ENCODE measurements at regions not wholly inside any gene's neighbourhood (a gene's known extent, or its start where the extent isn't known, plus 50 kb on each side); places are given as distances from the start of the nearest gene placed in this dataset.

DNA sequence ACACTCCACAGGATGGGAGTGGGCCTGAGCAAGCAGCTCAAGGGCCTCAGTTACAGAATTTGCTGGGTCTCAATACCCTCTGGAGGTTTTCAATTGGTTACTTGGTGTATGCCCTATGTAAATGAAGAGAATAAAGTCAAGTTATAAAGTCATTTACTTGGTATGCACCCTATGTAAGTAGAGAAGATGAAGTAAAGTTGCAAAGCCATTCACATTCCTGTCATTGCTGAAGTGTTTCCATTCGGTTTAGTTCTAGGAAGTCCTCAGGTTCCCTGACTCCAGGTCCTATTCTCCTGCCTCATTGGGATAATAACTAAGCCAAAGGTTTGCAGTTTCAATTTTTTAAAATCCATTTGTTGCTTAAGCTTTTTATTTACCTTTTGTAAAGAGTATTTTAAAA is 272.6 kb upstream of the NPSR1 start:
- Histone ChIP-seq H3K27me3 (ENCODE audit: insufficient read depth, low read length, poor library complexity, severe bottlenecking) (no peaks in the 10 kb centered on the region), H3K4me2 (ENCODE audit: low read depth, low read length, poor library complexity, severe bottlenecking) (no peak overlapping the region), H3K9me2 (replicated peaks; ENCODE audit: low read depth, low read length) (no peaks in the 10 kb centered on the region), H2AFZ (ENCODE audit: low read length) (no peak overlapping the region), H3K9me3 (ENCODE audit: insufficient read depth, low read depth, low read length) (no peaks in the 10 kb centered on the region; the same call in 1 of the 2 replicates), H3K4me1 (ENCODE audit: insufficient read depth, low read length, poor library complexity, severe bottlenecking) (no peaks in the 10 kb centered on the region), H3F3A (ENCODE audit: low read depth) (no peaks in the 10 kb centered on the region), H3K9ac (ENCODE audit: low read depth, low read length, poor library complexity, severe bottlenecking) (no peak overlapping the region), H3K79me2 (ENCODE audit: insufficient read depth, low read length) (no peaks in the 10 kb centered on the region), H3K4me3 (ENCODE audit: low read length, poor library complexity, severe bottlenecking) (no peak overlapping the region), H3K36me3 (ENCODE audit: insufficient read depth, low read length) (no peaks in the 10 kb centered on the region), H4K20me1 (ENCODE audit: insufficient read depth, low read length, poor library complexity, severe bottlenecking) (no peaks in the 10 kb centered on the region)
- no peak for TF ChIP-seq CTCF (conservative IDR thresholded peaks at IDR 0.05; ENCODE audit: low read length)
- no peak for TF ChIP-seq EZH2phosphoT487 (IDR thresholded peaks at IDR 0.05; ENCODE audit: borderline replicate concordance)

GRCh38 chr7:34389332-34390078 is 268.5 kb upstream of the NPSR1 start:
- TF ChIP-seq EZH2phosphoT487 (IDR thresholded peaks at IDR 0.05; ENCODE audit: borderline replicate concordance) (no peak), CTCF (conservative IDR thresholded peaks at IDR 0.05; ENCODE audit: low read length) (no peak)
- no peaks in the 10 kb centered on the region for H4K20me1 ChIP-seq (ENCODE audit: insufficient read depth, low read length, poor library complexity, severe bottlenecking)

DNA sequence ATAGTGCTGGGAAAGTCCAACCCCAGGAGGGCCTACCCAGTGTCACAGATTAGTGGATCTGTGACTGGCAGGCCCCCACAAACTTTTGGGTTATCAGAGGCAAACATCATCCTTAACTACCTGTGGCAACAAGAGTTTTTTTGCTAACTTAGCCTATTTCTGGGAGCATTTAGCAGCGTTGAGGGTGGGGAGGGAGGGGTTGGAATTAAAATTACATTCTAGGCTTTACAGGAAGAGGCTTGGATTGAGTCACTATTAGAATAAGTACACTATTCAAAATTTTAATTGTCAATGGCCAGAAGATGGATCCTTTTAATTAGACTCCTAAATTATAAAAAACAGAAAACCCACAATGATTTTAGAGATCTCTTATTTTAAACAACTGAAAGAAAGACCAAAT is 267.9 kb upstream of the NPSR1 start:
- Histone ChIP-seq H2AFZ (ENCODE audit: low read length) (no peak overlapping the region), H3K9ac (ENCODE audit: low read depth, low read length, poor library complexity, severe bottlenecking) (no peak overlapping the region), H3K9me3 (ENCODE audit: insufficient read depth, low read depth, low read length) (no peaks in the 10 kb centered on the region)

More at GRCh38 chr7:34389332-34390078, 268.5 kb upstream of the NPSR1 start:
- Histone ChIP-seq H2AFZ (ENCODE audit: low read length) (no peak overlapping the region), H3K79me2 (ENCODE audit: insufficient read depth, low read length) (no peaks in the 10 kb centered on the region), H3K27me3 (ENCODE audit: insufficient read depth, low read length, poor library complexity, severe bottlenecking) (no peaks in the 10 kb centered on the region), H3K9me3 (ENCODE audit: insufficient read depth, low read depth, low read length) (no peaks in the 10 kb centered on the region), H3K9me2 (replicated peaks; ENCODE audit: low read depth, low read length) (no peaks in the 10 kb centered on the region), H3K4me1 (ENCODE audit: insufficient read depth, low read length, poor library complexity, severe bottlenecking) (no peaks in the 10 kb centered on the region), H3K9ac (ENCODE audit: low read depth, low read length, poor library complexity, severe bottlenecking) (no peak overlapping the region), H3F3A (ENCODE audit: low read depth) (no peaks in the 10 kb centered on the region), H3K36me3 (ENCODE audit: insufficient read depth, low read length) (no peaks in the 10 kb centered on the region), H3K4me3 (ENCODE audit: low read length, poor library complexity, severe bottlenecking) (no peak overlapping the region), H3K4me2 (ENCODE audit: low read depth, low read length, poor library complexity, severe bottlenecking) (no peak overlapping the region)

More for the DNA sequence above, 267.9 kb upstream of the NPSR1 start:
- Histone ChIP-seq H3F3A (ENCODE audit: low read depth) (no peaks in the 10 kb centered on the region), H3K4me1 (ENCODE audit: insufficient read depth, low read length, poor library complexity, severe bottlenecking) (no peaks in the 10 kb centered on the region), H3K36me3 (ENCODE audit: insufficient read depth, low read length) (no peaks in the 10 kb centered on the region), H3K4me3 (ENCODE audit: low read length, poor library complexity, severe bottlenecking) (no peak overlapping the region), H3K79me2 (ENCODE audit: insufficient read depth, low read length) (no peaks in the 10 kb centered on the region), H3K27me3 (ENCODE audit: insufficient read depth, low read length, poor library complexity, severe bottlenecking) (no peaks in the 10 kb centered on the region), H3K9me2 (replicated peaks; ENCODE audit: low read depth, low read length) (no peaks in the 10 kb centered on the region), H4K20me1 (ENCODE audit: insufficient read depth, low read length, poor library complexity, severe bottlenecking) (no peaks in the 10 kb centered on the region), H3K4me2 (ENCODE audit: low read depth, low read length, poor library complexity, severe bottlenecking) (no peak overlapping the region)
- TF ChIP-seq CTCF (conservative IDR thresholded peaks at IDR 0.05; ENCODE audit: low read length), result no peak
- TF ChIP-seq EZH2phosphoT487 (IDR thresholded peaks at IDR 0.05; ENCODE audit: borderline replicate concordance), result no peak

Data from Loucy (cell line).